Renal cortex interstitium (tissue), 11 donors: ENCODE measurements at regions not wholly inside any gene's neighbourhood (a gene's known extent, or its start where the extent isn't known, plus 50 kb on each side); places are given as distances from the start of the nearest gene placed in this dataset.
"Not testable (repeated sequence)": the region's sequence is repeated elsewhere in the genome, so short reads cannot be mapped to it uniquely, and the experiment has no call there.

Source experiments
- DNase-seq, 11 donors: peaks; one replicate each; pipeline ENCODE4 v3.0.0-alpha.2; 2013; ENCODE audit warnings: low read depth in 9 of 11, low spot score in 4 of 11; ENCODE audit errors: extremely low read depth in 1 of 11

GRCh38 chr6:99668036-99668705 is 61.5 kb downstream of the PRDM13 start:
- DNase-seq: no peak

- no peak for DNase-seq
Observed at GRCh38 chr6:99689916-99690685, 83.5 kb downstream of the PRDM13 start.

GRCh38 chr6:99702287-99702686 is 95.7 kb downstream of the PRDM13 start:
- not testable (repeated sequence) for DNase-seq

GRCh38 chr6:99709062-99709461 is 102.4 kb downstream of the PRDM13 start:
- no peak for DNase-seq

- DNase-seq: no peak
Observed at GRCh38 chr6:99711302-99711701, 104.7 kb downstream of the PRDM13 start.

GRCh38 chr6:99711925-99712324 is 105.3 kb downstream of the PRDM13 start:
- no peak for DNase-seq

- no peak for DNase-seq
Observed at GRCh38 chr6:99712519-99712918, 105.9 kb downstream of the PRDM13 start.

GRCh38 chr6:99722043-99722442 is 115.4 kb downstream of the PRDM13 start:
- DNase-seq: not testable (repeated sequence)

GRCh38 chr6:99730237-99730636 is 123.6 kb downstream of the PRDM13 start:
- DNase-seq: not testable (repeated sequence)

GRCh38 chr6:99736302-99736701 is 129.7 kb downstream of the PRDM13 start:
- no peak for DNase-seq

GRCh38 chr6:99739526-99739925 is 132.9 kb downstream of the PRDM13 start:
- DNase-seq: no peak

GRCh38 chr6:99741092-99741491 is 134.5 kb downstream of the PRDM13 start:
- DNase-seq: no peak

GRCh38 chr6:99743647-99744046 is 137.0 kb downstream of the PRDM13 start:
- DNase-seq: no peak

- DNase-seq: no peak
Observed at GRCh38 chr6:99745651-99746050, 139.0 kb downstream of the PRDM13 start.

GRCh38 chr6:99746261-99746895 is 139.7 kb downstream of the PRDM13 start:
- peak; percentile 25 to 52 (median 45) for DNase-seq

GRCh38 chr6:99761711-99762110 is 155.1 kb downstream of the PRDM13 start:
- DNase-seq: no peak

GRCh38 chr6:99768166-99768565 is 161.5 kb downstream of the PRDM13 start:
- no peak for DNase-seq

GRCh38 chr6:99779631-99780555 is 173.3 kb downstream of the PRDM13 start:
- no peak for DNase-seq

GRCh38 chr6:99780556-99780885 is 173.9 kb downstream of the PRDM13 start:
- no peak for DNase-seq
